ENCODE measurements at regions not wholly inside any gene's neighbourhood (a gene's known extent, or its start where the extent isn't known, plus 50 kb on each side); places are given as distances from the start of the nearest gene placed in this dataset.

- TF ChIP-seq ZNF462 (CRISPR knock-in tag; IDR thresholded peaks at IDR 0.05) (no peak), NANOG (IDR thresholded peaks at IDR 0.05; ENCODE audit: borderline replicate concordance) (no peak), ETS1 (IDR thresholded peaks at IDR 0.05) (no peak)
Observed at GRCh38 chr11:71311176-71311925, 59.0 kb upstream of the SHANK2 start (continued).

- Mint-ChIP-seq H3K9me3 (peaks cover 4% of the 10 kb centered on the region; the same call in 1 of the 3 replicates), H3K4me3 (no peak overlapping the region), H3K4me1 (no peaks in the 10 kb centered on the region), H3K36me3 (ENCODE audit: low read depth) (no peaks in the 10 kb centered on the region), H3K27ac (no peak overlapping the region), H3K27me3 (ENCODE audit: insufficient read depth, low read depth, poor library complexity) (peaks cover 1% of the 10 kb centered on the region)
- no peaks in the 10 kb centered on the region for H4K20me1 ChIP-seq (replicated peaks; ENCODE audit: insufficient read depth)
- H3K4me3 ChIP-seq = no peak overlapping the region
- H3K27me3 ChIP-seq (ENCODE audit: insufficient read depth) = no peaks in the 10 kb centered on the region
- TF ChIP-seq CREB1 (CRISPR knock-in tag; IDR thresholded peaks at IDR 0.05; ENCODE audit: low read depth) = no peak
- no peak for TF ChIP-seq JUNB (IDR thresholded peaks at IDR 0.05; ENCODE audit: unreplicated experiment)
- no peak for TF ChIP-seq REST (IDR thresholded peaks at IDR 0.05; ENCODE audit: unreplicated experiment)
- ATAC-seq (no peak), DNase-seq (ENCODE audit: low spot score) (no peak)
- no peak overlapping the region for H2AFZ ChIP-seq
- no peaks in the 10 kb centered on the region for H3K4me1 ChIP-seq (ENCODE audit: insufficient read depth)
- H3K4me2 ChIP-seq = no peak overlapping the region
- no peaks in the 10 kb centered on the region for H3F3A ChIP-seq (replicated peaks; ENCODE audit: low read depth)
- H3K36me3 ChIP-seq (ENCODE audit: insufficient read depth) = no peaks in the 10 kb centered on the region
- no peaks in the 10 kb centered on the region for H3K9me2 ChIP-seq (ENCODE audit: insufficient read depth)
- H3K27ac ChIP-seq (ENCODE audit: low read depth) = no peak overlapping the region
- H3K79me2 ChIP-seq (replicated peaks; ENCODE audit: insufficient read depth) = no peaks in the 10 kb centered on the region
Observed at GRCh38 chr11:71310184-71310583, 57.8 kb upstream of the SHANK2 start.

Measured in GM23338 (cell line).